ENCODE measurements at regions not wholly inside any gene's neighbourhood (a gene's known extent, or its start where the extent isn't known, plus 50 kb on each side); places are given as distances from the start of the nearest gene placed in this dataset.

DNA sequence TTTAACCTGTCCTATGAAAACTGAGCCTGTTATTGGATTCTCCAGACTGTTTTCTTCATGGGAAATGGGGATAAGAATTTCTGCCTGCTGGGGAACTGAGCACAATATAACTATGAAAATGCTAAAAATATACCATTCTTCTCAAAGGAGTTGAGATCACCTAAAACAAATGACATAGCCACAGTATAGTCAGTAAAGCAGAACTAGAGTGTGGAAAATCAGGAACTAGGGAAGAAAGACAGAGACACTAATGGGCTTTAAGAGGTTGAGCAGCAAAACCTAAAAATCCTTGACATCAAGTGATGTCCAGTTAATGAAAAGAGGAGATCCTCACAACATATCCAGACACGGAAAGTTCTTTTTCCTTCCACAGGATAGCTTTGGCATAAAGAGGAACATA lies 215.7 kb upstream of the CST7 start:
- Histone ChIP-seq H3K4me3 (ENCODE audit: insufficient read depth, low read depth, low read length) (no peak overlapping the region), H3K36me3 (replicated peaks; ENCODE audit: control insufficient read depth, insufficient read depth, low read length) (no peaks in the 10 kb centered on the region), H3K27me3 (ENCODE audit: control insufficient read depth, insufficient read depth, low read length) (no peaks in the 10 kb centered on the region)
- no peak for DNase-seq

DNA sequence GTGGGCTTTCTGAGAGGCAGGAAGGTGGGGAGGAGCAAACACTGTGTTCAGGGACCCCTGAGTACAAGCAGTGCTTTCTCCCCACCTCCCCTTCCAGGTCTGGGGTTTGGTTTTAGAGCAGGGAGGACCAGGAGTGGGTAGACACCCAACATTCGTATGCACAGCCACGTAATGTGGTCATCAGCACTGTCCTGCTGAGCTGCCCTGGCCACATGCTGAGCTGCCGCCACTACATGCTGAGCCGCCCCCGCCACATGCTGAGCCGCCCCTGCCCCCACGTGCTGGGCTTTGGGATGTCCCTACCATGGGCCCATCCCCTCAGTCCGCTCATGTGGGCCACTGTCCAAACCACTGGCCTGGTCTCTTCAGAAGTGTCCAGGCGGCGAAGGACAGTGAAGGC lies 214.9 kb upstream of the CST7 start:
- DNase-seq: no peak
- Histone ChIP-seq H3K27me3 (ENCODE audit: control insufficient read depth, insufficient read depth, low read length) (no peaks in the 10 kb centered on the region), H3K4me3 (ENCODE audit: insufficient read depth, low read depth, low read length) (no peak overlapping the region), H3K36me3 (replicated peaks; ENCODE audit: control insufficient read depth, insufficient read depth, low read length) (no peaks in the 10 kb centered on the region)

DNA sequence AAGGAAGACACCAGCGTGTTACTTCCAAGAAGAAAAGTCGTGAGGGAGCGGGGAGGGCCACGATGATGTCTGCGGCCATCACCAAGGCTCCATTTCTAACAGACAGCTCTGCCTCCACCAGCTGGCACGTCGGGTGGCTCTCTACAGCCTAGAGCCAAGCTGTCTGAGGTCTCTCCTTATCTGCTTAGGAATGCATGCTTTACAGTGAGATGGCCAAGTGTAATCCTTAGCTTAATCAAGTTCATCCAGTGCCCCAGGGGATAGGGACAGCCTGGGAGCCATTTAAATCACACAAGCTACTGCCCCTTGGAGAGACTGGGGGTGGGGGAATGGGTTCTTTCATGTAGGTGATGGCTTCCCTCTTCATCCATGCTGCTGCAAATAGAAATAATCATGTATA lies 213.8 kb upstream of the CST7 start:
- DNase-seq: peak; percentile 51
- no peaks in the 10 kb centered on the region for H3K36me3 ChIP-seq (replicated peaks; ENCODE audit: control insufficient read depth, insufficient read depth, low read length)
- H3K27me3 ChIP-seq (ENCODE audit: control insufficient read depth, insufficient read depth, low read length): no peaks in the 10 kb centered on the region
- no peak overlapping the region for H3K4me3 ChIP-seq (ENCODE audit: insufficient read depth, low read depth, low read length)

DNA sequence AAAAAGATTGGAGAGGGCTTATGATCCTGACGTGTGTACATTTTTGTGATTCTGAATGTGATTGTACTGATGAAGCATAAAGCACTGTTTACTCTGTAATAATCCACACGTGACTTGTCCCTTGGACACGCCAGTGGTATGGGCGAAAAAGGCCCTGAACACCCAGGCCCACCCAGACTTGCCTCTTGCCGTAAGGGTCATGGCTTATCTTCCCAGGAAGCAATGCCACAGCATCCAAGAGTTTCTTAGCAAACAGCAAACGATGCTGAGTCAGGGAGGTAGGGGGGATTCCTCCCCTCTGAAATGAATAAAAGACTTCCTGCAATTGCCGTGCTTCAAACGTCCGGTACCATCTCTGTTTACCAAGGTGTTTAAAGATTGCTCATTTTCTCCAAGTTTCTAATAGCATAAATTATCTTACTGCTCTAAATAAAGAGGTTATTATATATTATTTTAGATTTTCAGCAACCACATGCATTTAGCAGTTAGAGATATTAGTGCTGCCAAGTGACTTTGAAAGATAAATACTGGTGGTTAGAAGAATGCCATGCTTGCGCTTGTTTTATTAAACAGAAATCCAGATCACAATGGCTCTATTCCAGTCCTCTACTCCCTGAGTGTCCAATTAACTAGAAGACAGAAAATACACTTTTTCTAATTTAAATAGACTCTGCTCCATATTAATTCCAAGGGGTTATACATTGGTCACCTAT lies 212.8 kb upstream of the CST7 start:
- Histone ChIP-seq H3K36me3 (replicated peaks; ENCODE audit: control insufficient read depth, insufficient read depth, low read length) (no peaks in the 10 kb centered on the region), H3K4me3 (ENCODE audit: insufficient read depth, low read depth, low read length) (no peak overlapping the region), H3K27me3 (ENCODE audit: control insufficient read depth, insufficient read depth, low read length) (no peaks in the 10 kb centered on the region)
- no peak for DNase-seq

DNA sequence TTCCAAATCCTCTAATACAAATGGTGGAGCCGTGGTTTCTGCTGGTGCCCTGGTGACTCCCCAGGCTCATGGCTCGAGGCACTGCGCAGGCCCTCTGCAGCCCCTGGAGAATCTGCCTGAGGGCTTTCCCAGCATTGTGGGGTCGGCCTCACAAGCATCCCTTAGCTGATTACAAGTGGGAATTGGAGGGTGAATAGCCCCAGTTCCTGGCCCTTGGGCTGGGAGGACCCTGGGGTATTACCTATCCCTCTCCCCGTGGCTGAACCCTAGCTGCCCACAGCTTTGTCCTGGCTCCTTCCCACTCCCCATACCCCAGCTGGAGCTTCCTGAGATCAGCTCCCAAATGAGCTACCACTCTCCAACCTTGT lies 212.2 kb upstream of the CST7 start:
- Histone ChIP-seq H3K36me3 (replicated peaks; ENCODE audit: control insufficient read depth, insufficient read depth, low read length) (no peaks in the 10 kb centered on the region), H3K27me3 (ENCODE audit: control insufficient read depth, insufficient read depth, low read length) (no peaks in the 10 kb centered on the region), H3K4me3 (ENCODE audit: insufficient read depth, low read depth, low read length) (no peak overlapping the region)
- DNase-seq: no peak

DNA sequence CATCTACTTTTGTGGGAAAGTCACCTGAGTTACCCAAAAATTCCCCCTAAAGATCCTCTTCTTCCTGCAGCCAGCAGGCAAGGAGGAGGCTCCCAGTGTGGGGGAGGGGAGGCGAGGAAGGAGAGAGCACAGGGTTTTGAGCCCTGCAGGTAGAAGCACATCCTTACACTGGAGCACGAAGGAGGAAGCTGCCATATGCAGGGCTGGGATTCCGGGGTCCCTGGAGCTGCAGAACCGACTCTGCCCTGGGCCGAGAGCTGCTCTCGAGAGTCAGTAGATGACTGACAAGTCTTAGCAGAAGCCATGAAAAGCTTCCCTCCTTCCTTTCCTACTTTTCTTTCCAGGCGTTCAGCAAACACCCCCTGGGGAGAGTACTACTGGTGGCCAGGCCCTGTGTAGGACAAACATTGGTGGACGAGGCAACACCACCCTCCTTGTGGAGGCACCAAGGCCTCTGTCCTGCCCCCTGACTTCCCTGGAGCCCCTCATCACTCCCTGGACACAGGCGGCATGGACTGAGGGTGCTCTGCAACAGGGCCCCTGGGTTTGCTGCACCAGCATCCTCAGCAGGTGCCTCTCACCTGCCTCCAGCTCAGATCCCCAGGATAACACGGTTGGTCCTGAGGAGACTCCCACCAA lies 211.7 kb upstream of the CST7 start:
- no peak for DNase-seq
- no peak overlapping the region for H3K4me3 ChIP-seq (ENCODE audit: insufficient read depth, low read depth, low read length)
- no peaks in the 10 kb centered on the region for H3K36me3 ChIP-seq (replicated peaks; ENCODE audit: control insufficient read depth, insufficient read depth, low read length)
- no peaks in the 10 kb centered on the region for H3K27me3 ChIP-seq (ENCODE audit: control insufficient read depth, insufficient read depth, low read length)

DNA sequence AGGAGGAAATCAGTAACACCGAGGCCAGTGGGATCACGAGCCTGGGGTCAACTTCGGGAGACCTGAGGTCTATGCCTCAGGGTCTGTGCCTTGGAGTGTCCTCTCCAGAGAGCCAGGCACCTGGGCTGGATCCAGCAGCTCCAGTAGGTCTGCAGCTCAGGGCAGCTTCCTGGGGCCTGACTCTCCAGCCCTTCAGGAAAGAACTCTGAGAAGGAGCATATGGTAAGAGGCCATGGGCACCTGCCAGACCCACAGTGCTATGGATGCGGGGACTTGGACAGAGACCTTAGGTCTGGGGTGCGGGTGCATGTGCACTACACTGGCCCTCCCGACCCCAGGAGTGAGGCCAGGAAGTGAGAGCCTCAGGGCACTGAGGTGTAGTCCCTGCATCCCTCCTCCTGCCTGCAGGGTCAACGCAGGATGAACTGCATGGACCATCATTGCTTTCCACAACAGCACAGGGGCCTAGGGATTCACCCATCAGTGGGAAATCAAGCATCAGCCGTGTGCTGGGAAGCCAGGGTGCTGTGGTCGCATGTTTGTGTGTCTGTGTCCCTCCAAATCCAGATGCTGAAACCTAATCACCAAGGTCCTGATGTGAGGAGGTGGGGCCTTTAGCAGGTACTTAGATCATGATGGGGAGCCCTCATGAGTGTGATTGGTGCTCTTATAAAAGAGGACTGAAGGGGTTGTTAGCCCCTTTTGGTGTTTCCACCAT lies 210.9 kb upstream of the CST7 start:
- H3K4me3 ChIP-seq (ENCODE audit: insufficient read depth, low read depth, low read length): no peak overlapping the region
- H3K27me3 ChIP-seq (ENCODE audit: control insufficient read depth, insufficient read depth, low read length): no peaks in the 10 kb centered on the region
- H3K36me3 ChIP-seq (replicated peaks; ENCODE audit: control insufficient read depth, insufficient read depth, low read length): no peaks in the 10 kb centered on the region
- DNase-seq: no peak

DNA sequence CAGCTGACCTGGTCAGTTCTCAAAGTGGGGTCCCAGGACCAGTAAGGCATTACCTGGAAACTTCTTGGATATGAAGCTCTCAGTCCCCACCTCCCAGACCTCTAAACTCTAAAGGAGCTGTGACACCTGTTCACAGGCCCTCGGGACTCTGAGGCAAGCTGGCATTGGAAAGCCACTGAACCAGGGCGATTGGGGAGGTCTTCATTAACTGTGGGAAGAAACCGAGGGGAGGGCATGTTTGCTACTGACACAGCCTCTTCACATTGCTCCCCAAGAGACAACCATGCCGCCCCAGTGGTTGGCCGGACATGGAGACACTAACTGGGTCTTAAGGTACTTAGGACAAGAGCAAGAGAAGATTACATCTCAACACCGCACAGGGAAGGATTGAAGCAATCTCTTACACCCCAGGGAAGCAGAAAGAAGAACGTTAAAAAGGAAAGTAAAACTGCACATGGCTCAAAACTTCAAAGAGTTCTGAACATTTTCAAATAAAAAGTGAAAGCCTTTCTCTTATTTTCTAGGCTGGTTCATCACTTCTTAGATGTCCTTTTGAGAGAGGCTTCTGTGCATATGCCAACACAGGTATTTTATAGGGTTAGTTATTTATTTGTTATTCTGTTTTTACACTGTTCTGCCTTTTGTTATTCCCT lies 210.0 kb upstream of the CST7 start:
- no peaks in the 10 kb centered on the region for H3K36me3 ChIP-seq (replicated peaks; ENCODE audit: control insufficient read depth, insufficient read depth, low read length)
- H3K4me3 ChIP-seq (ENCODE audit: insufficient read depth, low read depth, low read length): no peak overlapping the region
- DNase-seq: no peak
- no peaks in the 10 kb centered on the region for H3K27me3 ChIP-seq (ENCODE audit: control insufficient read depth, insufficient read depth, low read length)

DNA sequence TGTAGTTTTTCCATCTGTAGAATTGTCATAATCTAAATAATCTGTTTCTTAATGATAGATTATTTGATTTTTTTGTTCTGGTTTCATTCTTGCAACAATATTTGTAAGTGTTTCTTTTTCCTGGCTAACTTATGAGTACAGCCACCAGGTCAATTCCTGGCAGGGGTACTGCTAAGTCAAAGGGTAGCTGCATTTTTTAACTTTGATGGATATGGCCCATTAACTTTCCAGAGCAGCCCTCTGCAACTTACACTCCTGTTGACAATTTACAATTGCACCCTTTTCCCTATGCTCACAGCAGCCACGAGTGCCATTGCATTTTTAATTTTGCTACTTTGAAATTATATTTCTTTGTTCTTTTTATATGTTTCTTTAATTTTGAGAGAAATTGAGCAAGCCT lies 209.3 kb upstream of the CST7 start:
- no peaks in the 10 kb centered on the region for H3K27me3 ChIP-seq (ENCODE audit: control insufficient read depth, insufficient read depth, low read length)
- no peak for DNase-seq
- H3K36me3 ChIP-seq (replicated peaks; ENCODE audit: control insufficient read depth, insufficient read depth, low read length): no peaks in the 10 kb centered on the region
- no peak overlapping the region for H3K4me3 ChIP-seq (ENCODE audit: insufficient read depth, low read depth, low read length)

DNA sequence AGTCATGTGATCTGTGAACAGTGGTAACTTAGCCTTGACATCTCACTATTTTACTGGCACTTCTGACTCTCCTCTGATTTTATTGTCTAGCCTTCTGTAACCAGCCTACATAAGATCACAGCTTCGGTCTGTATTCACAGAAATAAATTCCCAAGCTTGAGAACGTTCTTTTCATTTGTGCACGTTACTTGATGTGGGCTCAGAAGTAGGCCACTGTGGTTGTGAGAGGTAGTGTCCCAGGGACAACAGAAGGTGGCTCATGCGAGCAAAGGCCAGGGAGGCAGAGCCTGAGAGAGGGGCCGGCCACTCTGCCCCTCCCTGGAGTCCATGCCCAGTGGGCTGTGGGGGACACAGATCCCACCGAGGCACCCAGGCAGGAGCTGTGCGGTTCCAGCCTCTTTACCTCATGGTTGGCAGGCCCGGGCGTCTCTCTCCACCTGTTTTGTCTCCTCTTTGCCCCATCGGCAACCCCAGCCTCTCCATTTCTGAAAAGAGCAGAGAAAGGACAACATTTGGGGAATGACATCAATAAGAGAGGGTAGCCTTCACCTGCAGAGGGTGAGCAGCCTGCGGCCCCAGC lies 207.5 kb upstream of the CST7 start:
- H3K27me3 ChIP-seq (ENCODE audit: control insufficient read depth, insufficient read depth, low read length): no peaks in the 10 kb centered on the region
- no peaks in the 10 kb centered on the region for H3K36me3 ChIP-seq (replicated peaks; ENCODE audit: control insufficient read depth, insufficient read depth, low read length)
- H3K4me3 ChIP-seq (ENCODE audit: insufficient read depth, low read depth, low read length): no peak overlapping the region
- DNase-seq: no peak

DNA sequence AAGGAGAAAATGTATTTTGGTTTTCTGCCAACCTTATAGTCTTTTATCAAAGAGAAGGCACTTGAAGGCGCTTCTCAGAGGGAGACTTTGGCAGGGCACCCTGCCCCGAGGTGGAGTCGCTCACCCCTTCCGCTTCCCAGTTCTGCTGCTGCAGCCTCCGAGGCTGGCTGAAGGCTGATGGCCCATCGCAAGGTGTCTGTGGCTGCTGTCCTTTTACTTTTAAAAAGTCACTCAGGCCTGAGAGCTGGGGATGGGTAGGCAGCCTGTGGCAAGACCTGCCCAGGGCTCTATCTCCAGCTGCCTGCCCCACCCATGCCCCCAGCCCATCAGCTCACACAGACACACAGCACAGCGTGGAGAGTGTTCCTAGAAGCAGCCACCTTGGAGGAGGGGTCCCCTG lies 206.6 kb upstream of the CST7 start:
- Histone ChIP-seq H3K27me3 (ENCODE audit: control insufficient read depth, insufficient read depth, low read length) (no peaks in the 10 kb centered on the region), H3K36me3 (replicated peaks; ENCODE audit: control insufficient read depth, insufficient read depth, low read length) (no peaks in the 10 kb centered on the region), H3K4me3 (ENCODE audit: insufficient read depth, low read depth, low read length) (no peak overlapping the region)
- DNase-seq: no peak

DNA sequence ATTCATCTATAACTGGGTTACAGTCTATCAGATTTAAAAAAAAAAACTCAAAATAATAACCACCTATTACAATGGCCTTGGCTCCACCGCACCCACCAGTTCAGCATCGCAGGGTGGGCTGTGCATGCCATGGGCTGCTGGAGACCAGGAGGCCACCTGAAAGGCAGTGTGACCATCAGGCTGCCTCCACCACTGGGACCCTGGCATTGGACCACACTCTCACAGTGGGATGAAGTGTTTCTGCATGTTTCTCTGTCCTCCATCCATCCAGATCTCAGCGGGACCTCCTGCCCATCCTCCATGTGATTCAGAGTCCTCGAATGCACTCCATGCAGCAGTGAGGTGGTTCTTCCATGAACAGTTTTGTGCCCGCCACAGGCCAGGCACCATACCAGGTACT lies 206.1 kb upstream of the CST7 start:
- no peaks in the 10 kb centered on the region for H3K27me3 ChIP-seq (ENCODE audit: control insufficient read depth, insufficient read depth, low read length)
- no peak for DNase-seq
- no peaks in the 10 kb centered on the region for H3K36me3 ChIP-seq (replicated peaks; ENCODE audit: control insufficient read depth, insufficient read depth, low read length)
- H3K4me3 ChIP-seq (ENCODE audit: insufficient read depth, low read depth, low read length): no peak overlapping the region

DNA sequence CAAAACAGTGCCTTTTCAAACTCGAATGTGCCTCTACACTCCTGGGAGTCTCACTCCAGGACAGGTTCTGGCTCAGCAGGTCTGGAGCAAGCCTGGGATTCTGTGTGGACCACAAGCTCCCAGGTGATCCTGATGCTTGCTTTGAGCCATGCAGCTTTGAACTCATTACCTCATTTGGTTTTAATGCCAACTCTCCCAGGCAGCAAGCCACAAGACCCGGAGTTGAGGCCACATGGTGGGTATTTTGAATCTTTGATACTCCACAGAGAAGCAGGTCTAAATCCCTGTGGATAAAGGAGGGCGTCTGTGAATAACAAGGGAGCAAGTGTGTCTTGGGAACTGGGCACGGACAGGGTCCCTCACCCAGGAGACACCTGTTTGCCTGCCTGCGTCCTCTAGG lies 205.4 kb upstream of the CST7 start:
- peak; percentile 34 for DNase-seq
- H3K36me3 ChIP-seq (replicated peaks; ENCODE audit: control insufficient read depth, insufficient read depth, low read length): no peaks in the 10 kb centered on the region
- H3K27me3 ChIP-seq (ENCODE audit: control insufficient read depth, insufficient read depth, low read length): no peaks in the 10 kb centered on the region
- no peak overlapping the region for H3K4me3 ChIP-seq (ENCODE audit: insufficient read depth, low read depth, low read length)

DNA sequence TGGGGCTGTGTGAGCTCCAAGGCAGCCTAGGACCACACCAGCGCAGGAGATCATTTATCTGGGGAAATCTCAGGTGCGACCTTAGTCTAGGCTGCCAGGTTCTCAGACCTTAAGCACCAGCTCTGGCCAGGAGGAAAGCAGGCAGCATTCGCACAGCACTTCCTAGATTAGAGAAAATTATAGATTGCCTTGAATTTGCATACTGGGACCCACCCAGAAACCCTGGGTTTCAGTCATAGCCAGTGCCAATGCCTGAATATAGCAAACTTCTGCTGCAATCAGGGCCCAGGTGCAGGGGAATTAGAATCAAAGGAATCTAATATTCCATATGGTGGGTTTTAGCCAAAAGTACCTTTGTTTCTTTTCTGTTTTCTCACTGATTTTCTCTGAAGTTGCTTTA lies 204.3 kb upstream of the CST7 start:
- Histone ChIP-seq H3K36me3 (replicated peaks; ENCODE audit: control insufficient read depth, insufficient read depth, low read length) (no peaks in the 10 kb centered on the region), H3K27me3 (ENCODE audit: control insufficient read depth, insufficient read depth, low read length) (no peaks in the 10 kb centered on the region), H3K4me3 (ENCODE audit: insufficient read depth, low read depth, low read length) (no peak overlapping the region)
- DNase-seq: no peak

DNA sequence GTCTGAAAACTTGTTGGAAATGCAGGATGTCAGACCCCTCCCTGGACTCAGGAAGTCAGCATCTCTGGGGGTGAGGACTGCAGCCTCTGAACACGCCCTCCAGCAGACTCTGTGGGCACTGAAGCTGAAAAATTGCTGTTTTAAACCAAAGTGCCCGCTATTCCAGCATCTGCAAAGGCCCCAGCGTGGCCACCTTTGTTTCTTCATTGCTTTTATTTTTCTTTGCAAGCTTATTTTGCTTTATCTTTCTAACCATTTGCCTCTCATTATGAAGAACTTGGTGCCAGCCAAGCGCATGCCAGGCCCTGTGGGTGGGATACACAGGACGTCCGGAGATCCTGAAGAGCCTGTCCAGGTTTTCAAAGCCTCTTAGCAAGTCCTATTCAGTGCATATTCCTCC lies 203.9 kb upstream of the CST7 start:
- no peak for DNase-seq
- Histone ChIP-seq H3K36me3 (replicated peaks; ENCODE audit: control insufficient read depth, insufficient read depth, low read length) (no peaks in the 10 kb centered on the region), H3K4me3 (ENCODE audit: insufficient read depth, low read depth, low read length) (no peak overlapping the region), H3K27me3 (ENCODE audit: control insufficient read depth, insufficient read depth, low read length) (no peaks in the 10 kb centered on the region)
